GM23248 (cell line): ENCODE measurements at regions not wholly inside any gene's neighbourhood (a gene's known extent, or its start where the extent isn't known, plus 50 kb on each side); places are given as distances from the start of the nearest gene placed in this dataset.

Experiments used
- DNase-seq: peaks from one replicate; pipeline ENCODE4 v3.0.0-alpha.2; 2015
- H2AFZ ChIP-seq: fragments of 200-600 bp; sonication (generic); 2 replicates; pipeline ENCODE4 v1.6.1; 2016; ENCODE audit warnings: antibody characterized with exemption
- H3F3A ChIP-seq: fragments of 200-600 bp; sonication (generic); 2 replicates; pipeline ENCODE4 v1.6.1; 2016; ENCODE audit warnings: mild to moderate bottlenecking, antibody characterized with exemption, mixed run types; ENCODE audit not compliant: insufficient read depth
- H3K27ac ChIP-seq: fragments of 200-600 bp; sonication (generic); 2 replicates; pipeline ENCODE4 v1.5.1; 2016; ENCODE audit warnings: mild to moderate bottlenecking
- H3K27me3 ChIP-seq: fragments of 200-600 bp; sonication (generic); replicated peaks from 2 replicates; pipeline ENCODE4 v1.6.1; 2016; ENCODE audit warnings: mild to moderate bottlenecking; ENCODE audit not compliant: insufficient read depth
- H3K36me3 ChIP-seq: fragments of 200-600 bp; sonication (generic); 2 replicates; pipeline ENCODE4 v1.6.1; 2016; ENCODE audit warnings: low read depth, mild to moderate bottlenecking
- H3K4me1 ChIP-seq: fragments of 200-600 bp; sonication (generic); 2 replicates; pipeline ENCODE4 v1.6.1; 2016; ENCODE audit warnings: mild to moderate bottlenecking; ENCODE audit not compliant: insufficient read depth
- H3K4me2 ChIP-seq: fragments of 200-600 bp; sonication (generic); one replicate; pipeline ENCODE4 v1.6.1; 2016; ENCODE audit warnings: mild to moderate bottlenecking; ENCODE audit not compliant: unreplicated experiment
- H3K4me3 ChIP-seq: fragments of 200-600 bp; sonication (generic); 2 replicates; pipeline ENCODE4 v1.5.1; 2016; ENCODE audit warnings: mild to moderate bottlenecking
- H3K79me2 ChIP-seq: fragments of 200-600 bp; sonication (generic); 2 replicates; pipeline ENCODE4 v1.6.1; 2016; ENCODE audit warnings: mild to moderate bottlenecking; ENCODE audit not compliant: insufficient read depth
- H3K9ac ChIP-seq: fragments of 200-600 bp; sonication (generic); 2 replicates; pipeline ENCODE4 v1.6.1; 2016; ENCODE audit warnings: mild to moderate bottlenecking
- H3K9me2 ChIP-seq: fragments of 200-600 bp; sonication (generic); 2 replicates; pipeline ENCODE4 v1.6.1; 2016; ENCODE audit warnings: mixed run types, mild to moderate bottlenecking, moderate library complexity; ENCODE audit not compliant: insufficient read depth
- H3K9me3 ChIP-seq: fragments of 200-600 bp; sonication (generic); one replicate; pipeline ENCODE4 v1.6.1; 2017; ENCODE audit warnings: low read depth
- H4K20me1 ChIP-seq: fragments of 200-600 bp; sonication (generic); 2 replicates; pipeline ENCODE4 v1.6.0; 2016; ENCODE audit not compliant: insufficient read depth
- EZH2 ChIP-seq: fragments of 200-600 bp; sonication (generic); IDR thresholded peaks from 2 replicates; pipeline ENCODE4 v1.6.1; 2018; ENCODE audit warnings: antibody characterized with exemption, mild to moderate bottlenecking; ENCODE audit not compliant: insufficient read depth, poor library complexity, severe bottlenecking
- EZH2phosphoT487 ChIP-seq: fragments of 200-600 bp; sonication (generic); IDR thresholded peaks from 2 replicates; pipeline ENCODE4 v1.6.1; 2018; ENCODE audit warnings: antibody characterized with exemption, moderate library complexity, mild to moderate bottlenecking, low read depth; ENCODE audit not compliant: insufficient read depth
- WGBS, 2 experiments: methylation state at CpG; one replicate each; pipeline ENCODE4 v1.1.6; 2015 to 2017; ENCODE audit warnings: low lambda C conversion rate in 2 of 2, low coverage in 1 of 2; ENCODE audit errors: missing lambda C conversion rate in 2 of 2; 5-methylcytosine and 5-hydroxymethylcytosine counted together
- in situ Hi-C: fragments of 300-500 bp; cut with MboI; formaldehyde crosslinking; loops from 2 replicates; pipeline ENCODE4 v1.15.0; 2020

- in situ Hi-C loops = no loop called here
- peaks cover 17% of the 10 kb centered on the region for H3K4me1 ChIP-seq
- H3K79me2 ChIP-seq = no peaks in the 10 kb centered on the region
- WGBS, 2 experiments = 55 to 56% methylated on average over 3 of the region's 3 CpGs
- no peaks in the 10 kb centered on the region for H3K9me2 ChIP-seq
- peak overlapping the region; percentile 54 for H3K4me2 ChIP-seq
- no peak for TF ChIP-seq EZH2phosphoT487
- TF ChIP-seq EZH2 = no peak
- H3K36me3 ChIP-seq = no peaks in the 10 kb centered on the region
- H3K4me3 ChIP-seq = peak overlapping the region; percentile 21; the same call in 1 of the 2 replicates
- no peaks in the 10 kb centered on the region for H3K9me3 ChIP-seq
- H3K9ac ChIP-seq = no peak overlapping the region
- no peak for DNase-seq
- no peaks in the 10 kb centered on the region for H4K20me1 ChIP-seq
- H2AFZ ChIP-seq = 0 out of 2 replicates have a peak overlapping the region, but pooled peaks have one; percentile 57
- H3K27ac ChIP-seq = peak overlapping the region; percentile 82
- no peaks in the 10 kb centered on the region for H3K27me3 ChIP-seq
- peaks cover 18% of the 10 kb centered on the region for H3F3A ChIP-seq
Observed at GRCh38 chr5:44664711-44665100, 144.0 kb upstream of the MRPS30 start.

DNA sequence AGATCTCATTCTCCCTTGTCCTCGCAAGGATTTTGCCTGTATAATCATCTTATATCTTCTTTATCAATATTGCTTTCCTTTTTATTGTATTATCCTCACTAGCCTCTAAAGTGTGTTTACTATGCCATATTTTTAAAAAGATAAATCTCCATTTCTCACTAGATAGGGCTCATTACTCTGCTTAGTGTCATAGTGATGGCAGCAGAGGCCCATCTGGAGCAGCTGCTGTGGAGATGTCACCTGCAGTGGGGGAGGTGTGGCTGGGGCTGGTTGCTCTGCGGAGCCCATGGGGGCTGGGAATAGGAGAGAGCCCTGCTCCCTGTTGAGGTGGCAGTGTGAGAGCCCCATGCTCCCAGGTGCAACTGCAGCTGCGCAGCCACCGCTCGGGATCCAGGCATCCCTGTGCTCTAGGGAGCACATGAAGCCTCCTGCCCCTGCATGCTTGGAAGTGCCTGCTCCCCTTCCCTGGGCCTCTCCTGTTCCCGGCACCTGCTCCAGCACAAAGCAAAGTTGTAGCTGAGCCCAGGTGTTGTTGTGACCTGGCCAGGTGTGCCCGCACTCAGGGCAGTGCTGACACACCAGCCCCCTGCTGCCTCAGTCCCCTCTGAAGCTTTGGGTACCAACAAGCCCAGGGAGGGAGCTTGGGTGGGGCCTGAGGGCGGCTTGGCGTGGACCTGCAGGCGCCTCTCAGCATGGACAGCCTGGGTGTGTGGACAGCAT is 144.6 kb upstream of the MRPS30 start:
- no peaks in the 10 kb centered on the region for H3K27me3 ChIP-seq
- 84 to 86% methylated on average over 10 of the region's 10 CpGs for WGBS, 2 experiments
- H2AFZ ChIP-seq = no peak overlapping the region
- no peaks in the 10 kb centered on the region for H3K9me2 ChIP-seq
- no peaks in the 10 kb centered on the region for H3K79me2 ChIP-seq
- no peak overlapping the region for H3K4me2 ChIP-seq
- H4K20me1 ChIP-seq = no peaks in the 10 kb centered on the region
- in situ Hi-C loops = no loop called here
- no peaks in the 10 kb centered on the region for H3K9me3 ChIP-seq
- H3K27ac ChIP-seq = peak overlapping the region; percentile 82; the same call in 1 of the 2 replicates
- peaks cover 18% of the 10 kb centered on the region for H3F3A ChIP-seq
- no peak for DNase-seq
- TF ChIP-seq EZH2phosphoT487 (no peak), EZH2 (no peak)
- no peak overlapping the region for H3K4me3 ChIP-seq
- H3K4me1 ChIP-seq = peaks cover 17% of the 10 kb centered on the region
- no peaks in the 10 kb centered on the region for H3K36me3 ChIP-seq
- H3K9ac ChIP-seq = no peak overlapping the region

- H3K9me2 ChIP-seq = no peaks in the 10 kb centered on the region
- no peaks in the 10 kb centered on the region for H4K20me1 ChIP-seq
- H3K4me1 ChIP-seq = peaks cover 17% of the 10 kb centered on the region
- no peaks in the 10 kb centered on the region for H3K36me3 ChIP-seq
- no peaks in the 10 kb centered on the region for H3K27me3 ChIP-seq
- no peaks in the 10 kb centered on the region for H3K9me3 ChIP-seq
- no peak overlapping the region for H3K4me3 ChIP-seq
- H3F3A ChIP-seq = peaks cover 18% of the 10 kb centered on the region
- no peak for DNase-seq
- H3K9ac ChIP-seq = no peak overlapping the region
- 57 to 68% methylated on average over 1 of the region's 1 CpG for WGBS, 2 experiments
- H3K4me2 ChIP-seq = no peak overlapping the region
- in situ Hi-C loops = no loop called here
- no peak for TF ChIP-seq EZH2
- no peak for TF ChIP-seq EZH2phosphoT487
- no peak overlapping the region for H3K27ac ChIP-seq
- no peak overlapping the region for H2AFZ ChIP-seq
- no peaks in the 10 kb centered on the region for H3K79me2 ChIP-seq
Observed at GRCh38 chr5:44661851-44662250, 146.9 kb upstream of the MRPS30 start.

- no peak overlapping the region for H3K9ac ChIP-seq
- TF ChIP-seq EZH2phosphoT487 (no peak), EZH2 (no peak)
- no peak overlapping the region for H2AFZ ChIP-seq
- H3K4me2 ChIP-seq = no peak overlapping the region
- no peak overlapping the region for H3K27ac ChIP-seq
- no peaks in the 10 kb centered on the region for H3K79me2 ChIP-seq
- in situ Hi-C loops = no loop called here
- peaks cover 11% of the 10 kb centered on the region; the same call in 1 of the 2 replicates for H3F3A ChIP-seq
- no peak overlapping the region for H3K4me3 ChIP-seq
- no peaks in the 10 kb centered on the region for H4K20me1 ChIP-seq
- H3K4me1 ChIP-seq = peaks cover 8% of the 10 kb centered on the region; the same call in 1 of the 2 replicates
- no peaks in the 10 kb centered on the region for H3K36me3 ChIP-seq
- H3K9me2 ChIP-seq = no peaks in the 10 kb centered on the region
- H3K27me3 ChIP-seq = no peaks in the 10 kb centered on the region
- DNase-seq = peak; percentile 50
- H3K9me3 ChIP-seq = no peaks in the 10 kb centered on the region
Observed at GRCh38 chr5:44660251-44660650, 148.5 kb upstream of the MRPS30 start.
